K562 (cell line): ENCODE measurements at regions not wholly inside any gene's neighbourhood (a gene's known extent, or its start where the extent isn't known, plus 50 kb on each side); places are given as distances from the start of the nearest gene placed in this dataset.

Source experiments
- ATAC-seq: fragments of 200-7000 bp; cut with Tn5 transposase; 3 replicates; pipeline ENCODE4 v1.9.1; 2020; ENCODE audit warnings: moderate library complexity
- BruUV-seq: library from RNA; stranded (reverse); fragments of 400-500 nt; replicated peaks from 2 replicates; lab custom pipeline; 2021; lab: Mats Ljungman, UMichigan
- CTCF ChIA-PET: fragments of 300-600 bp; formaldehyde crosslinking; extraction: SDS; loops from one replicate; lab custom pipeline; 2021; ENCODE audit warnings: low intra/inter-chr PET ratio; lab: Yijun Ruan, JAX
- POLR2A ChIA-PET: fragments of 300-600, 350-650 bp; sonication (Branson Sonifier 250); formaldehyde crosslinking; extraction: SDS; loops from one replicate; lab custom pipeline; 2021; ENCODE audit warnings: antibody characterized with exemption, inconsistent platforms; lab: Yijun Ruan, JAX
- DNase-seq, 4 experiments: peaks; one replicate each; pipeline versions ENCODE4 v3.0.0 to v3.0.0-alpha.2; 2011 to 2018; ENCODE audit warnings: low spot score in 3 of 4, mixed read lengths in 3 of 4; ENCODE audit errors: extremely low read depth in 1 of 4
- FAIRE-seq: peaks from 2 replicates; lab custom pipeline; 2011; peaks lifted over from hg19 to GRCh38; lab: Jason Lieb, UNC
- H2AFZ ChIP-seq: 2 replicates; pipeline ENCODE4 v1.6.0; 2011; ENCODE audit warnings: low read depth, low read length, control low read depth, inconsistent platforms
- H3K27ac ChIP-seq: fragments of 200-600 bp; 3 replicates; pipeline ENCODE4 v1.8.0; 2011; ENCODE audit warnings: low read depth, mild to moderate bottlenecking, control low read depth, inconsistent platforms, low read length, moderate library complexity, mixed read lengths; ENCODE audit errors: extremely low read depth
- H3K27me3 ChIP-seq, 2 experiments: fragments of 300-600 bp in 1 of 2; 2 replicates in 1 of 2; 3 replicates in 1 of 2; pipeline versions ENCODE4 v1.6.0 to v1.8.0; 2011; ENCODE audit warnings: inconsistent platforms in 2 of 2, low read length in 2 of 2, mild to moderate bottlenecking in 1 of 2, mixed read lengths in 1 of 2, moderate library complexity in 1 of 2; ENCODE audit not compliant: control insufficient read depth in 2 of 2, insufficient read depth in 2 of 2
- H3K36me3 ChIP-seq: fragments of 300-600 bp; 3 replicates; pipeline ENCODE4 v1.8.0; 2011; ENCODE audit warnings: mild to moderate bottlenecking, low read length, inconsistent platforms; ENCODE audit not compliant: control insufficient read depth, insufficient read depth
- H3K4me1 ChIP-seq, 2 experiments: fragments of 200-600 bp in 1 of 2; replicated peaks in 1 of 2; 2 replicates in 1 of 2; 3 replicates in 1 of 2; pipeline versions ENCODE4 v1.5.1 to v1.8.0; 2011; ENCODE audit warnings: inconsistent platforms in 2 of 2, low read length in 2 of 2, mild to moderate bottlenecking in 1 of 2, mixed read lengths in 1 of 2, moderate library complexity in 1 of 2; ENCODE audit not compliant: control insufficient read depth in 2 of 2, insufficient read depth in 2 of 2
- H3K4me2 ChIP-seq: 2 replicates; pipeline ENCODE4 v1.6.1; 2011; ENCODE audit warnings: low read length, control low read depth, inconsistent platforms, mixed read lengths; ENCODE audit not compliant: insufficient read depth
- H3K4me3 ChIP-seq: fragments of 200-600 bp; sonication (generic), shearing (Covaris generic); 2 replicates; pipeline ENCODE4 v1.5.1; 2016; ENCODE audit warnings: control low read depth, inconsistent platforms
- H3K79me2 ChIP-seq: fragments of 200-600 bp; 3 replicates; pipeline ENCODE4 v1.8.0; 2011; ENCODE audit warnings: low read length, inconsistent platforms; ENCODE audit not compliant: control insufficient read depth, insufficient read depth
- H3K9ac ChIP-seq, 2 experiments: 2 replicates each; pipeline versions ENCODE4 v1.6.0 to v1.6.1; 2011; ENCODE audit warnings: low read depth in 2 of 2, low read length in 2 of 2, control low read depth in 1 of 2, inconsistent platforms in 1 of 2, mild to moderate bottlenecking in 1 of 2, mixed read lengths in 1 of 2; ENCODE audit not compliant: insufficient read depth in 1 of 2
- H3K9me1 ChIP-seq: one replicate; pipeline ENCODE4 v1.6.0; 2011; ENCODE audit warnings: inconsistent platforms, mild to moderate bottlenecking, low read length, moderate library complexity; ENCODE audit not compliant: control insufficient read depth, insufficient read depth
- H3K9me3 ChIP-seq: replicated peaks from 2 replicates; pipeline ENCODE4 v1.5.1; 2011; ENCODE audit warnings: low read depth, low read length, inconsistent platforms; ENCODE audit not compliant: control insufficient read depth, insufficient read depth
- H4K20me1 ChIP-seq: replicated peaks from 2 replicates; pipeline ENCODE4 v1.6.1; 2011; ENCODE audit warnings: low read length, inconsistent platforms, mixed read lengths; ENCODE audit not compliant: control insufficient read depth, insufficient read depth
- RREB1 ChIP-seq: fragments of 250-450 bp; sonication (Bioruptor Pico); IDR thresholded peaks from 2 replicates; pipeline ENCODE4 v1.4.0; 2020
- ZC3H4 ChIP-seq: sonication (generic); formaldehyde crosslinking; IDR thresholded peaks from 2 replicates; pipeline ENCODE4 v1.9.0; 2021; ENCODE audit warnings: missing genetic modification reagents, borderline replicate concordance
- ZNF696 ChIP-seq: fragments of 250-450 bp; sonication (Bioruptor Pico); conservative IDR thresholded peaks from 2 replicates; pipeline ENCODE4 v1.4.0; 2020; ENCODE audit warnings: mild to moderate bottlenecking, moderate library complexity
- WGBS: fragments of 100-300 bp; shearing (Covaris generic); methylation state at CpG from one replicate; pipeline ENCODE4 v1.1.6; 2016; ENCODE audit warnings: low coverage, mixed read lengths; ENCODE audit not compliant: insufficient coverage; ENCODE audit errors: missing lambda C conversion rate; 5-methylcytosine and 5-hydroxymethylcytosine counted together
- in situ Hi-C: fragments of 300-500 bp; cut with MboI; formaldehyde crosslinking; loops from 4 replicates; pipeline ENCODE4 v1.15.0; 2018; ENCODE audit warnings: inconsistent platforms, mixed read lengths
- intact Hi-C: fragments of 100-400 bp; cut with micrococcal nuclease; formaldehyde crosslinking; loops from 2 replicates; pipeline ENCODE4 v1.14.2; 2022

GRCh38 chr14:87691042-87691881, 301.7 kb downstream of the GALC start:
- 0% methylated on average over 10 of the region's 15 CpGs for WGBS
- ChIA-PET POLR2A (no interaction called here), CTCF (no interaction called here)
- H3K36me3 ChIP-seq, result no peaks in the 10 kb centered on the region
- H2AFZ ChIP-seq, result no peak overlapping the region
- H3K79me2 ChIP-seq, result no peaks in the 10 kb centered on the region
- H3K4me1 ChIP-seq, result no peaks in the 10 kb centered on the region
- no peak for ATAC-seq
- TF ChIP-seq ZC3H4 (CRISPR knock-in tag) (no peak), ZNF696 (no peak), RREB1 (CRISPR knock-in tag) (no peak)
- FAIRE-seq, result no peak
- intact Hi-C loops (no loop called here), in situ Hi-C loops (no loop called here)
- H3K4me3 ChIP-seq, result no peak overlapping the region
- no peak overlapping the region for H3K9ac ChIP-seq
- DNase-seq, result no peak
- no peak overlapping the region for H3K4me2 ChIP-seq
- BruUV-seq, result no TSS peak
- no peaks in the 10 kb centered on the region for H3K9me3 ChIP-seq
- no peaks in the 10 kb centered on the region for H3K27me3 ChIP-seq
- H4K20me1 ChIP-seq, result no peaks in the 10 kb centered on the region
- no peaks in the 10 kb centered on the region for H3K9me1 ChIP-seq
- H3K27ac ChIP-seq, result no peak overlapping the region
